Spinal cord (tissue), 9 donors: ENCODE measurements at regions not wholly inside any gene's neighbourhood (a gene's known extent, or its start where the extent isn't known, plus 50 kb on each side); places are given as distances from the start of the nearest gene placed in this dataset.
"Not testable (repeated sequence)": the region's sequence is repeated elsewhere in the genome, so short reads cannot be mapped to it uniquely, and the experiment has no call there.

Source experiments
- DNase-seq, 6 donors: peaks; one replicate each; pipeline versions ENCODE4 v3.0.0 to v3.0.0-alpha.2; 2013 to 2015; ENCODE audit warnings: low spot score in 6 of 6, low read depth in 4 of 6
- H3K27ac ChIP-seq: one replicate; pipeline ENCODE4 v1.5.1; 2013; ENCODE audit warnings: low read depth, low read length, control low read depth
- H3K27me3 ChIP-seq: one replicate; pipeline ENCODE4 v1.6.1; 2013; ENCODE audit warnings: low read length; ENCODE audit not compliant: control insufficient read depth, insufficient read depth
- H3K36me3 ChIP-seq: one replicate; pipeline ENCODE4 v1.6.1; 2013; ENCODE audit warnings: low read length; ENCODE audit not compliant: control insufficient read depth, insufficient read depth
- H3K4me1 ChIP-seq: one replicate; pipeline ENCODE4 v1.6.1; 2013; ENCODE audit warnings: low read length; ENCODE audit not compliant: control insufficient read depth, insufficient read depth
- H3K4me3 ChIP-seq: one replicate; pipeline ENCODE4 v1.5.1; 2013; ENCODE audit warnings: low read depth, low read length, control low read depth
- H3K9me3 ChIP-seq: one replicate; pipeline ENCODE4 v1.6.1; 2013; ENCODE audit warnings: low read length; ENCODE audit not compliant: control insufficient read depth, insufficient read depth
- WGBS: methylation state at CpG from one replicate; pipeline ENCODE4 v1.1.5; 2013; ENCODE audit warnings: missing lambda C conversion rate; ENCODE audit not compliant: insufficient coverage; 5-methylcytosine and 5-hydroxymethylcytosine counted together
- donor health status: healthy.

GRCh38 chr9:33686942-33687341 lies 108.4 kb upstream of the PRSS3 start:
- Histone ChIP-seq H3K4me1 (no peaks in the 10 kb centered on the region), H3K4me3 (no peak overlapping the region), H3K36me3 (no peaks in the 10 kb centered on the region), H3K27me3 (no peaks in the 10 kb centered on the region), H3K9me3 (no peaks in the 10 kb centered on the region), H3K27ac (no peak overlapping the region)
- no peak for DNase-seq
- no CpG with 5 or more reads among the region's 4 CpGs for WGBS

- Histone ChIP-seq H3K36me3 (no peaks in the 10 kb centered on the region), H3K9me3 (no peaks in the 10 kb centered on the region), H3K4me1 (no peaks in the 10 kb centered on the region), H3K27ac (no peak overlapping the region), H3K4me3 (no peak overlapping the region), H3K27me3 (no peaks in the 10 kb centered on the region)
- no peak for DNase-seq
- WGBS = 60% methylated on average over 1 of the region's 2 CpGs
Measured at GRCh38 chr9:33687779-33688178, 107.6 kb upstream of the PRSS3 start.

GRCh38 chr9:33690143-33690933 lies 105.0 kb upstream of the PRSS3 start:
- WGBS = no CpG with 5 or more reads among the region's 2 CpGs

GRCh38 chr9:33695299-33695698 lies 100.1 kb upstream of the PRSS3 start:
- Histone ChIP-seq H3K4me3 (no peak overlapping the region), H3K4me1 (no peaks in the 10 kb centered on the region), H3K27me3 (no peaks in the 10 kb centered on the region), H3K9me3 (no peaks in the 10 kb centered on the region), H3K27ac (no peak overlapping the region), H3K36me3 (no peaks in the 10 kb centered on the region)
- no CpG with 5 or more reads among the region's 2 CpGs for WGBS
- no peak for DNase-seq

More at GRCh38 chr9:33690143-33690933, 105.0 kb upstream of the PRSS3 start:
- no peaks in the 10 kb centered on the region for H3K27me3 ChIP-seq
- DNase-seq = no peak
- no peaks in the 10 kb centered on the region for H3K36me3 ChIP-seq
- no peak overlapping the region for H3K27ac ChIP-seq
- no peak overlapping the region for H3K4me3 ChIP-seq
- no peaks in the 10 kb centered on the region for H3K9me3 ChIP-seq
- H3K4me1 ChIP-seq = no peaks in the 10 kb centered on the region

GRCh38 chr9:33695856-33696255 lies 99.5 kb upstream of the PRSS3 start:
- Histone ChIP-seq H3K36me3 (no peaks in the 10 kb centered on the region), H3K4me1 (no peaks in the 10 kb centered on the region), H3K27ac (no peak overlapping the region), H3K9me3 (no peaks in the 10 kb centered on the region), H3K4me3 (no peak overlapping the region), H3K27me3 (no peaks in the 10 kb centered on the region)
- 100% methylated on average over 1 of the region's 3 CpGs for WGBS
- DNase-seq = no peak

- no peaks in the 10 kb centered on the region for H3K27me3 ChIP-seq
- no peak overlapping the region for H3K27ac ChIP-seq
- no peaks in the 10 kb centered on the region for H3K4me1 ChIP-seq
- H3K4me3 ChIP-seq = no peak overlapping the region
- H3K36me3 ChIP-seq = no peaks in the 10 kb centered on the region
- H3K9me3 ChIP-seq = no peaks in the 10 kb centered on the region
- no peak for DNase-seq
Measured at GRCh38 chr9:33697171-33697570, 98.2 kb upstream of the PRSS3 start.

GRCh38 chr9:33698267-33698666 lies 97.1 kb upstream of the PRSS3 start:
- Histone ChIP-seq H3K27me3 (no peaks in the 10 kb centered on the region), H3K9me3 (no peaks in the 10 kb centered on the region), H3K36me3 (no peaks in the 10 kb centered on the region), H3K27ac (no peak overlapping the region), H3K4me1 (no peaks in the 10 kb centered on the region), H3K4me3 (no peak overlapping the region)
- no peak for DNase-seq
- no CpG with 5 or more reads among the region's 1 CpG for WGBS

- not testable (repeated sequence) for H3K9me3 ChIP-seq, H3K4me3 ChIP-seq, DNase-seq, H3K27me3 ChIP-seq, H3K4me1 ChIP-seq, H3K27ac ChIP-seq, H3K36me3 ChIP-seq
- WGBS = no CpG with 5 or more reads among the region's 2 CpGs
Measured at GRCh38 chr9:33700940-33701339, 94.4 kb upstream of the PRSS3 start.

GRCh38 chr9:33703430-33704102 lies 91.8 kb upstream of the PRSS3 start:
- no peaks in the 10 kb centered on the region for H3K36me3 ChIP-seq
- H3K27ac ChIP-seq = no peak overlapping the region
- 89% methylated on average over 4 of the region's 8 CpGs for WGBS
- no peak for DNase-seq
- no peaks in the 10 kb centered on the region for H3K4me1 ChIP-seq
- no peaks in the 10 kb centered on the region for H3K27me3 ChIP-seq
- H3K4me3 ChIP-seq = no peak overlapping the region
- no peaks in the 10 kb centered on the region for H3K9me3 ChIP-seq

- not testable (repeated sequence) for H3K36me3 ChIP-seq, H3K9me3 ChIP-seq, H3K27ac ChIP-seq, DNase-seq, H3K27me3 ChIP-seq, H3K4me3 ChIP-seq, H3K4me1 ChIP-seq
- WGBS = 83% methylated on average over 2 of the region's 2 CpGs
Measured at GRCh38 chr9:33705440-33705839, 89.9 kb upstream of the PRSS3 start.
